Prostate gland (tissue), 2 donors: ENCODE measurements at regions not wholly inside any gene's neighbourhood (a gene's known extent, or its start where the extent isn't known, plus 50 kb on each side); places are given as distances from the start of the nearest gene placed in this dataset.

ENCODE experiments used
- DNase-seq: peaks from one replicate; pipeline ENCODE4 v3.0.0-alpha.2; 2019; ENCODE audit warnings: low spot score
- H3K27ac ChIP-seq, 2 donors: fragments of 200-600 bp; sonication (generic); 2 replicates each; pipeline ENCODE4 v1.5.1; 2017 to 2019
- H3K27me3 ChIP-seq: fragments of 200-600 bp; sonication (generic); replicated peaks from 2 replicates; pipeline ENCODE4 v1.5.1; 2019; ENCODE audit not compliant: insufficient read depth
- H3K36me3 ChIP-seq, 2 donors: fragments of 200-600 bp; sonication (generic); 1 replicate in 1 of 2; 2 replicates in 1 of 2; pipeline versions ENCODE4 v1.5.1 to v1.8.1; 2017 to 2019
- H3K4me1 ChIP-seq: fragments of 200-600 bp; sonication (generic); replicated peaks from 2 replicates; pipeline ENCODE4 v1.5.1; 2019
- H3K4me3 ChIP-seq, 2 donors: fragments of 200-600 bp; sonication (generic); 2 replicates each; pipeline ENCODE4 v1.5.1; 2017 to 2019
- H3K9me3 ChIP-seq: fragments of 200-600 bp; sonication (generic); 2 replicates; pipeline ENCODE4 v1.5.1; 2017
- POLR2A ChIP-seq: fragments of 450-650 bp; IDR thresholded peaks from one replicate; pipeline ENCODE4 v1.6.1; 2016; ENCODE audit warnings: antibody characterized with exemption, mild to moderate bottlenecking
- POLR2AphosphoS5 ChIP-seq: sonication (generic); formaldehyde crosslinking; IDR thresholded peaks from one replicate; pipeline ENCODE4 v1.6.1; 2017; ENCODE audit warnings: antibody characterized with exemption
- WGBS: methylation state at CpG from one replicate; pipeline ENCODE4 v1.1.5; 2018; 5-methylcytosine and 5-hydroxymethylcytosine counted together
- intact Hi-C: fragments of 100-400 bp; cut with DNase I; formaldehyde crosslinking; loops from one replicate; pipeline ENCODE4 v1.14.2; 2022
- TF ChIP-seq, protein P1 (sequence below), 4 experiments: fragments of 200-600 bp in 2 of 4; fragments of 450-650 bp in 2 of 4; sonication (generic) in 2 of 4; IDR thresholded peaks; 1 replicate in 3 of 4; 2 replicates in 1 of 4; pipeline ENCODE4 v1.5.1; 2016 to 2019; ENCODE audit warnings: antibody characterized with exemption in 4 of 4, mild to moderate bottlenecking in 2 of 4, moderate library complexity in 2 of 4

GRCh38 chr6:167541544-167541943, 216.7 kb downstream of the TTLL2 start:
- TF ChIP-seq POLR2AphosphoS5 (no peak), POLR2A (no peak)
- TF ChIP-seq, protein P1, sequence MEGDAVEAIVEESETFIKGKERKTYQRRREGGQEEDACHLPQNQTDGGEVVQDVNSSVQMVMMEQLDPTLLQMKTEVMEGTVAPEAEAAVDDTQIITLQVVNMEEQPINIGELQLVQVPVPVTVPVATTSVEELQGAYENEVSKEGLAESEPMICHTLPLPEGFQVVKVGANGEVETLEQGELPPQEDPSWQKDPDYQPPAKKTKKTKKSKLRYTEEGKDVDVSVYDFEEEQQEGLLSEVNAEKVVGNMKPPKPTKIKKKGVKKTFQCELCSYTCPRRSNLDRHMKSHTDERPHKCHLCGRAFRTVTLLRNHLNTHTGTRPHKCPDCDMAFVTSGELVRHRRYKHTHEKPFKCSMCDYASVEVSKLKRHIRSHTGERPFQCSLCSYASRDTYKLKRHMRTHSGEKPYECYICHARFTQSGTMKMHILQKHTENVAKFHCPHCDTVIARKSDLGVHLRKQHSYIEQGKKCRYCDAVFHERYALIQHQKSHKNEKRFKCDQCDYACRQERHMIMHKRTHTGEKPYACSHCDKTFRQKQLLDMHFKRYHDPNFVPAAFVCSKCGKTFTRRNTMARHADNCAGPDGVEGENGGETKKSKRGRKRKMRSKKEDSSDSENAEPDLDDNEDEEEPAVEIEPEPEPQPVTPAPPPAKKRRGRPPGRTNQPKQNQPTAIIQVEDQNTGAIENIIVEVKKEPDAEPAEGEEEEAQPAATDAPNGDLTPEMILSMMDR (IDR thresholded peaks at IDR 0.05): no peak
- Histone ChIP-seq H3K4me3 (no peak overlapping the region), H3K27me3 (no peaks in the 10 kb centered on the region), H3K4me1 (no peaks in the 10 kb centered on the region), H3K9me3 (no peaks in the 10 kb centered on the region), H3K36me3 (no peaks in the 10 kb centered on the region), H3K27ac (no peak overlapping the region)
- WGBS: 91% methylated on average over 6 of the region's 6 CpGs
- intact Hi-C loops: no loop called here
- DNase-seq: no peak

DNA sequence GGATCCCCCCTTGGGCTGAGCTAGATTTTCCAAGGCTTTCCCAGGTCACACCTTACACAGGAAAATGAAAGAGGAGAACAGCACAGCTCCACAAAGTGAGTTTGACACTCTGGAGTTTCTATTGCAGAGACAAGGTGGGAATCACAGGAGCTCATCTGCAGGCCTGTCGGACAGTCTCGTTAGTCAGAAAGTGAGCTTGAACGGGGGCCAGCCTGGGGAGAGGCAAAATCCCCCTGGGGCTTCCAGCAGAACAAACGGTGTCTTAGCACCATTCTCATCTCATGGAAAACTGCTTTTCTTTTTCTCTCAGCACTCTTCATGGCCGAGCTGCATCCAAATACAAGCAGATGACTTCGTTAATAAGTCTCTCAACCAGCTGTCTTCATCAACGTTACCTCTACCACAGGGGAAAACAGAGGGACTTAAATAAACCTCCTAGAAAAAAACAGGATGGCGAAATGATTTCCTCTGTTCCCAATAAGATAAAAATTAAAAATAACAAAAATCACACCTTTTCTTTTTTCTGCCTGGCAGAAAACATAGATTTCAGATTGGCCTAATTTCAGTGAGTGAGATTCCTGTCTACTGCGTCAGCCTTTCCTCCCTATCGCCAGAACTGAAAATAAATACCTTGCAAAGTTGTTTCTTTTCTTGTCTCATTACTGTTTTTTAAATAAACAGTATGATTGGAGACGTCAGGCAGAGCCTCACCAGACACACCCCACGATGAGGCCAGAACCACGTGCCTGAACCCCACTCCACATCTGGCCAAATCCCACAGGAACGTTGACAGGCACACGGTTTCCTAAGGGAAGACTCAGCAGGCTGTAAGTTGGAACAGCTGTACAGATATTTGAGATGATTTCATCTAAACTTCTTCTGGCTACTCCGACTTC, 219.0 kb downstream of the TTLL2 start:
- no peak for TF ChIP-seq POLR2A
- no peak for TF ChIP-seq POLR2AphosphoS5
- TF ChIP-seq, protein P1 (IDR thresholded peaks at IDR 0.05): no peak
- Histone ChIP-seq H3K4me3 (no peak overlapping the region), H3K27me3 (no peaks in the 10 kb centered on the region), H3K36me3 (no peaks in the 10 kb centered on the region), H3K9me3 (no peaks in the 10 kb centered on the region), H3K27ac (no peak overlapping the region), H3K4me1 (no peaks in the 10 kb centered on the region)
- WGBS: 47% methylated on average over 16 of the region's 16 CpGs
- no peak for DNase-seq
- intact Hi-C loops: no loop called here

DNA sequence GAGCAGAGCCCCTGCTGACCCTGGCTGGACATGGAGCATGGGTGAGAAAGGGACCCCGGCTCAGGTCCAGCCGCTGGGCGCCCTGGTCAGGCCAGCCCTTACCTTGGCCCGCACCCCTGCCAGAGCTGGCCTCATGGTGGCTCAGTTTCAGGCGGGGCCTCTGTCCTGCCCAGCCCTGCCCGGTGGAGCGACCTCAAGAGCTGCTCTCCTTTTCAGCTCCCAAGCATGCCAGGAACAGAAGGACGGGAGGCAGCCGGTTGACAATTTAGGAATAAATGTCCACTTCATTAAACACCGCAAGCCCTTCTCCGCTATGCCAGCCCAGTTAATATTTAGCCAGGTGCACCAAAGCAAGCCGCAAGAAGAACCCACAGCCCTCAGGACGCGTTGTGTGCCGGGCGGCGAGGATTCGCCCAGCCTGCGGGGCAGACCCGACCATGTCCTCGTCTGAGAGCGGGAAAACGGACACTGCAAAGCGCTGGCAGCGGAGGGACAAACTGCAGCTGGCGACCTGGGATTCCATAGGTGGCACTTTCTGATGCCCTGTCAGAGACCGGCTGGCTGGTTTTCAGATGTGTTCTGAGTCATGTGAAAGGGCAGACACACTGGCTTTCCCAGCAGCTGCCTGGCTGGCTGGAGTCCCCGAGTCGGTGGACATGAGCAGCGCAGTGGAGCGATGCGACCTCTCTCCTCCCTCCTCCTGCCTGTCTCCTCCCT, 221.9 kb downstream of the TTLL2 start:
- H3K27me3 ChIP-seq: no peaks in the 10 kb centered on the region
- H3K27ac ChIP-seq: no peak overlapping the region
- no peak for TF ChIP-seq POLR2A
- no peak for TF ChIP-seq POLR2AphosphoS5
- TF ChIP-seq, protein P1 (IDR thresholded peaks at IDR 0.05): no peak
- H3K36me3 ChIP-seq: no peaks in the 10 kb centered on the region
- intact Hi-C loops: no loop called here
- no peak for DNase-seq
- H3K9me3 ChIP-seq: no peaks in the 10 kb centered on the region
- WGBS: 89% methylated on average over 31 of the region's 32 CpGs
- H3K4me1 ChIP-seq: no peaks in the 10 kb centered on the region
- no peak overlapping the region for H3K4me3 ChIP-seq

DNA sequence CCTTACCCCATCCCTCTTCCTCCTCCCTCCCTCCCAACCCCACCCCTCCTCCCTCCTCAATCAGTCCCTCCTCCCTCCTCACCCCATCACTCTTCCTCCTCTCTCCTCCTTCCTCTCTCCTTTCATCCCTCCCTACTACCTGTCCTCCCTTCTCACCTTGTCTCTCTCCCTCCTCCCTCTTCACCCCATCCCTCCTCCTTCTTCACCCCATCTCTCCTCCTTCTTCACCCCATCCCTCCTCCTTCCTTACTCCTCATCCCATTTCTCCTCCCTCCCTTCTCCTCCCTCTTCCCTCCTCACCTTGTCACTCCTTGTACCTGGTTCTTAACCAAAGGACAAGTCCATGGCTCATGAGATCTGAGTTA, 222.4 kb downstream of the TTLL2 start:
- intact Hi-C loops: no loop called here
- H3K4me1 ChIP-seq: no peaks in the 10 kb centered on the region
- DNase-seq: no peak
- no peak overlapping the region for H3K4me3 ChIP-seq
- H3K9me3 ChIP-seq: no peaks in the 10 kb centered on the region
- no peaks in the 10 kb centered on the region for H3K27me3 ChIP-seq
- H3K27ac ChIP-seq: no peak overlapping the region
- H3K36me3 ChIP-seq: no peaks in the 10 kb centered on the region
- TF ChIP-seq POLR2A: no peak
- TF ChIP-seq, protein P1 (IDR thresholded peaks at IDR 0.05): no peak
